NCI-H69 (cell line): ENCODE measurements at regions not wholly inside any gene's neighbourhood (a gene's known extent, or its start where the extent isn't known, plus 50 kb on each side); places are given as distances from the start of the nearest gene placed in this dataset.

Experiments used
- DNase-seq: peaks from one replicate; lab custom pipeline; 2025; lab: John Stamatoyannopoulos, UW

- no peak for DNase-seq
These were observed 157.6 kb upstream of the KLF4 start for GRCh38 chr9:107647141-107647540.

GRCh38 chr9:107645464-107645833, 155.9 kb upstream of the KLF4 start:
- no peak for DNase-seq

GRCh38 chr9:107644733-107645463, 155.3 kb upstream of the KLF4 start:
- DNase-seq: peak; percentile 45

GRCh38 chr9:107639426-107639825, 149.9 kb upstream of the KLF4 start:
- DNase-seq: peak; percentile 88

GRCh38 chr9:107638521-107639310, 149.1 kb upstream of the KLF4 start:
- peak; percentile 94 for DNase-seq

- peak; percentile 90 for DNase-seq
These were observed 148.2 kb upstream of the KLF4 start for GRCh38 chr9:107637421-107638420.

GRCh38 chr9:107636571-107637381, 147.2 kb upstream of the KLF4 start:
- DNase-seq: peak; percentile 44

GRCh38 chr9:107635803-107636174, 146.2 kb upstream of the KLF4 start:
- no peak for DNase-seq

GRCh38 chr9:107635101-107635802, 145.7 kb upstream of the KLF4 start:
- no peak for DNase-seq

- no peak for DNase-seq
These were observed 143.8 kb upstream of the KLF4 start for GRCh38 chr9:107633406-107633805.

- no peak for DNase-seq
These were observed 143.1 kb upstream of the KLF4 start for GRCh38 chr9:107632661-107633060.

- no peak for DNase-seq
These were observed 142.6 kb upstream of the KLF4 start for GRCh38 chr9:107632216-107632615.

GRCh38 chr9:107631788-107632187, 142.2 kb upstream of the KLF4 start:
- DNase-seq: no peak

- no peak for DNase-seq
These were observed 140.6 kb upstream of the KLF4 start for GRCh38 chr9:107630156-107630555.

- no peak for DNase-seq
These were observed 138.9 kb upstream of the KLF4 start for GRCh38 chr9:107628444-107628843.

- peak; percentile 92 for DNase-seq
These were observed 138.2 kb upstream of the KLF4 start for GRCh38 chr9:107627781-107628180.

GRCh38 chr9:107626118-107626517, 136.5 kb upstream of the KLF4 start:
- no peak for DNase-seq

- DNase-seq: no peak
These were observed 135.9 kb upstream of the KLF4 start for GRCh38 chr9:107625383-107625984.

- peak; percentile 21 for DNase-seq
These were observed 134.8 kb upstream of the KLF4 start for GRCh38 chr9:107624234-107624948.

GRCh38 chr9:107621436-107621835, 131.9 kb upstream of the KLF4 start:
- no peak for DNase-seq
